SK-N-SH treated with all-trans-retinoic acid at 6 μM for 48 hours (cell line): ENCODE measurements at regions not wholly inside any gene's neighbourhood (a gene's known extent, or its start where the extent isn't known, plus 50 kb on each side); places are given as distances from the start of the nearest gene placed in this dataset.

Source experiments
- ATAC-seq: fragments of 200-7000 bp; cut with Tn5 transposase; 3 replicates; pipeline ENCODE4 v1.9.1; 2020; ENCODE audit warnings: mild to moderate bottlenecking, moderate library complexity
- ARNTL ChIP-seq: fragments of 450-650 bp; formaldehyde crosslinking; IDR thresholded peaks from 2 replicates; pipeline ENCODE4 v1.5.0; 2020; ENCODE audit warnings: low read depth, mild to moderate bottlenecking, moderate library complexity, borderline replicate concordance
- BACH2 ChIP-seq: fragments of 250-450 bp; sonication (Bioruptor Pico); IDR thresholded peaks from 2 replicates; pipeline ENCODE4 v1.9.0; 2021; ENCODE audit warnings: mild to moderate bottlenecking, borderline replicate concordance
- CSDC2 ChIP-seq: fragments of 250-450 bp; sonication (Bioruptor Pico); IDR thresholded peaks from 2 replicates; pipeline ENCODE4 v1.5.0; 2020; ENCODE audit warnings: mild to moderate bottlenecking, moderate library complexity
- ESRRG ChIP-seq: fragments of 250-450 bp; sonication (Bioruptor Pico); IDR thresholded peaks from 2 replicates; pipeline ENCODE4 v1.6.1; 2021; ENCODE audit warnings: mild to moderate bottlenecking
- GLIS3 ChIP-seq: fragments of 250-450 bp; sonication (Bioruptor Pico); IDR thresholded peaks from 2 replicates; pipeline ENCODE4 v1.5.0; 2020; ENCODE audit warnings: mild to moderate bottlenecking, moderate library complexity
- ISL1 ChIP-seq: fragments of 250-450 bp; sonication (Bioruptor Pico); IDR thresholded peaks from 2 replicates; pipeline ENCODE4 v2.1.2; 2022; ENCODE audit warnings: mild to moderate bottlenecking, moderate library complexity
- OSR1 ChIP-seq: fragments of 250-450 bp; sonication (Bioruptor Pico); IDR thresholded peaks from 2 replicates; pipeline ENCODE4 v1.8.0; 2022; ENCODE audit warnings: moderate library complexity, mild to moderate bottlenecking, inconsistent platforms
- PPARA ChIP-seq: fragments of 250-450 bp; sonication (Bioruptor Pico); IDR thresholded peaks from 2 replicates; pipeline ENCODE4 v1.5.0; 2020; ENCODE audit warnings: mild to moderate bottlenecking, borderline replicate concordance
- RARB ChIP-seq: fragments of 250-450 bp; sonication (Bioruptor Pico); IDR thresholded peaks from 2 replicates; pipeline ENCODE4 v1.8.0; 2021; ENCODE audit warnings: mild to moderate bottlenecking, moderate library complexity
- SNAI2 ChIP-seq: fragments of 250-450 bp; sonication (Bioruptor Pico); IDR thresholded peaks from 2 replicates; pipeline ENCODE4 v1.5.0; 2020; ENCODE audit warnings: mild to moderate bottlenecking, moderate library complexity
- TCF4 ChIP-seq: fragments of 250-450 bp; sonication (Bioruptor Pico); IDR thresholded peaks from 2 replicates; pipeline ENCODE4 v1.8.0; 2021; ENCODE audit warnings: mild to moderate bottlenecking, moderate library complexity, borderline replicate concordance
- TOX ChIP-seq: fragments of 250-450 bp; sonication (Bioruptor Pico); IDR thresholded peaks from 2 replicates; pipeline ENCODE4 v1.8.0; 2021; ENCODE audit warnings: mild to moderate bottlenecking, moderate library complexity, borderline replicate concordance
- ZC3H10 ChIP-seq: fragments of 250-450 bp; sonication (Bioruptor Pico); IDR thresholded peaks from 2 replicates; pipeline ENCODE4 v1.5.1; 2021; ENCODE audit warnings: mild to moderate bottlenecking, moderate library complexity
- ZFP3 ChIP-seq: fragments of 250-450 bp; sonication (Bioruptor Pico); IDR thresholded peaks from 2 replicates; pipeline ENCODE4 v1.5.0; 2020; ENCODE audit warnings: mild to moderate bottlenecking, moderate library complexity
- ZNF70 ChIP-seq: fragments of 450-650 bp; formaldehyde crosslinking; IDR thresholded peaks from 2 replicates; pipeline ENCODE4 v1.5.0; 2020; ENCODE audit warnings: mild to moderate bottlenecking, moderate library complexity
- ZNF8 ChIP-seq: fragments of 450-650 bp; formaldehyde crosslinking; IDR thresholded peaks from 2 replicates; pipeline ENCODE4 v1.5.0; 2020; ENCODE audit warnings: mild to moderate bottlenecking, moderate library complexity
- TF ChIP-seq, protein P1 (sequence below): fragments of 250-450 bp; sonication (Bioruptor Pico); IDR thresholded peaks from 2 replicates; pipeline ENCODE4 v1.5.0; 2020; ENCODE audit warnings: mild to moderate bottlenecking, moderate library complexity
- TF ChIP-seq, protein P2 (sequence below): fragments of 250-450 bp; sonication (Bioruptor Pico); IDR thresholded peaks from 2 replicates; pipeline ENCODE4 v1.8.0; 2020; ENCODE audit warnings: mild to moderate bottlenecking, moderate library complexity, borderline replicate concordance
- TF ChIP-seq, protein P3 (sequence below): fragments of 250-450 bp; sonication (Bioruptor Pico); IDR thresholded peaks from 2 replicates; pipeline ENCODE4 v1.5.1; 2020; ENCODE audit warnings: low read depth, mild to moderate bottlenecking, moderate library complexity
- TF ChIP-seq, protein P4 (sequence below): fragments of 250-450 bp; sonication (Bioruptor Pico); IDR thresholded peaks from 2 replicates; pipeline ENCODE4 v1.5.1; 2021; ENCODE audit warnings: mild to moderate bottlenecking, moderate library complexity

DNA sequence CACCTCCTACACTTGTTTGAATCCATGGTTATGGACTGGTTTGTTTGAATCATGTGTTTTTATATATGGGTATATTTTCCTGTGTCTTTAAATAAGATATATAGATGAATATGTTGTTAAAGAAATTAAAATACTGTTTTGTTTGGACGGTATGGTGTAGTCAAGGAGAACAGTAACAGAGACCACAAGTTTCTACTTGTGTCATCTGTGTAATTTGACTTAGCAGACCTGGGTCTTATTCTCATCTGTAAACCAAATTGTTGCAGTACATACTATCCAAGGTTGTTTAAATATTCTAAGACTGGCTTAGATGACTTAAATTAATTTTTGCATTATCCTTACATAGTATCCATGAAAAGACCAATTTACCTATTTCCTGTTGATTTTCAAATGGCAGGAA, 361.1 kb upstream of the SLITRK1 start (continued):
- TF ChIP-seq, protein P1, sequence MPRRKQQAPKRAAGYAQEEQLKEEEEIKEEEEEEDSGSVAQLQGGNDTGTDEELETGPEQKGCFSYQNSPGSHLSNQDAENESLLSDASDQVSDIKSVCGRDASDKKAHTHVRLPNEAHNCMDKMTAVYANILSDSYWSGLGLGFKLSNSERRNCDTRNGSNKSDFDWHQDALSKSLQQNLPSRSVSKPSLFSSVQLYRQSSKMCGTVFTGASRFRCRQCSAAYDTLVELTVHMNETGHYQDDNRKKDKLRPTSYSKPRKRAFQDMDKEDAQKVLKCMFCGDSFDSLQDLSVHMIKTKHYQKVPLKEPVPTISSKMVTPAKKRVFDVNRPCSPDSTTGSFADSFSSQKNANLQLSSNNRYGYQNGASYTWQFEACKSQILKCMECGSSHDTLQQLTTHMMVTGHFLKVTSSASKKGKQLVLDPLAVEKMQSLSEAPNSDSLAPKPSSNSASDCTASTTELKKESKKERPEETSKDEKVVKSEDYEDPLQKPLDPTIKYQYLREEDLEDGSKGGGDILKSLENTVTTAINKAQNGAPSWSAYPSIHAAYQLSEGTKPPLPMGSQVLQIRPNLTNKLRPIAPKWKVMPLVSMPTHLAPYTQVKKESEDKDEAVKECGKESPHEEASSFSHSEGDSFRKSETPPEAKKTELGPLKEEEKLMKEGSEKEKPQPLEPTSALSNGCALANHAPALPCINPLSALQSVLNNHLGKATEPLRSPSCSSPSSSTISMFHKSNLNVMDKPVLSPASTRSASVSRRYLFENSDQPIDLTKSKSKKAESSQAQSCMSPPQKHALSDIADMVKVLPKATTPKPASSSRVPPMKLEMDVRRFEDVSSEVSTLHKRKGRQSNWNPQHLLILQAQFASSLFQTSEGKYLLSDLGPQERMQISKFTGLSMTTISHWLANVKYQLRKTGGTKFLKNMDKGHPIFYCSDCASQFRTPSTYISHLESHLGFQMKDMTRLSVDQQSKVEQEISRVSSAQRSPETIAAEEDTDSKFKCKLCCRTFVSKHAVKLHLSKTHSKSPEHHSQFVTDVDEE (CRISPR knock-in tag), result no peak
- TF ChIP-seq GLIS3 (CRISPR knock-in tag), result no peak
- no peak for TF ChIP-seq SNAI2 (CRISPR knock-in tag)

DNA sequence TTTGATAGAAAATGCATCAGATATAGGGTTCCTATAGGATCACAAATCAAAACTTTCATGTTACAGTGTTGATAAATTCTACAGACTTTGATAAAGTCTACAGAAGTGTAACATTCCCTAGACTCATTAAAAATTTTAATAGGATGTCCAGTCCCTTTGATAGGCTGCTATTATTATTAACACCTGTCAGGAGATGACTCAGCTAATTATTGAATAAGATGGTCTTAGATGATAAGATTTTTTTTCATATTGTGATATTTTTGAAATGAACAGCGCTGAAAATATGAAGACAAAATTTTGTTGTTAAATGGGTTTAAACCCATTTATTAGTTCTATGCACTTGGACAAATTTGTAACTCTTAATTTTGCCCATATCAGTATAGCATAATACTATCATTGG, 356.8 kb upstream of the SLITRK1 start:
- ATAC-seq, result no peak
- TF ChIP-seq OSR1 (CRISPR knock-in tag), result no peak
- no peak for TF ChIP-seq RARB (CRISPR knock-in tag)
- TF ChIP-seq PPARA (CRISPR knock-in tag), result no peak
- TF ChIP-seq ZNF70 (CRISPR knock-in tag), result no peak
- TF ChIP-seq ZNF8, result no peak
- TF ChIP-seq, protein P2, sequence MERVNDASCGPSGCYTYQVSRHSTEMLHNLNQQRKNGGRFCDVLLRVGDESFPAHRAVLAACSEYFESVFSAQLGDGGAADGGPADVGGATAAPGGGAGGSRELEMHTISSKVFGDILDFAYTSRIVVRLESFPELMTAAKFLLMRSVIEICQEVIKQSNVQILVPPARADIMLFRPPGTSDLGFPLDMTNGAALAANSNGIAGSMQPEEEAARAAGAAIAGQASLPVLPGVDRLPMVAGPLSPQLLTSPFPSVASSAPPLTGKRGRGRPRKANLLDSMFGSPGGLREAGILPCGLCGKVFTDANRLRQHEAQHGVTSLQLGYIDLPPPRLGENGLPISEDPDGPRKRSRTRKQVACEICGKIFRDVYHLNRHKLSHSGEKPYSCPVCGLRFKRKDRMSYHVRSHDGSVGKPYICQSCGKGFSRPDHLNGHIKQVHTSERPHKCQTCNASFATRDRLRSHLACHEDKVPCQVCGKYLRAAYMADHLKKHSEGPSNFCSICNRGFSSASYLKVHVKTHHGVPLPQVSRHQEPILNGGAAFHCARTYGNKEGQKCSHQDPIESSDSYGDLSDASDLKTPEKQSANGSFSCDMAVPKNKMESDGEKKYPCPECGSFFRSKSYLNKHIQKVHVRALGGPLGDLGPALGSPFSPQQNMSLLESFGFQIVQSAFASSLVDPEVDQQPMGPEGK, result no peak
- no peak for TF ChIP-seq CSDC2 (CRISPR knock-in tag)
- no peak for TF ChIP-seq ZC3H10 (CRISPR knock-in tag)

DNA sequence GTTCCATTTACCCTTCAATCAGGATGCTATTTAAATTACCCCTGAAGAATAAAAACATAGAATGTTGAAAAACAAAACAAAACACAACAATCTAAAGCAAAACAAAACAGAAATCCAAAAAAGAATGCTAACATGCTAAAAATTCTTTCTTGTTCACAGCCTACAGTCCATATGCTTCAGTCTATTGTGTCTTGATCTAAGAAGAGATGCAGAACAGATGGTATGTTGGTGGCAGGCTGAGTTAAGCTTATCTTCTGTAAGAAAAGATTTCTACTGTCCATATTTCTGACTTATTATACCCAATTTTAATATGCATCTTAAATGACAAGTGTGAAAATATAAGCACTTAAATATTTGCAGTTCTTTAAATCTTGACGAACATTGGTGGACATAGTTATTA, 356.1 kb upstream of the SLITRK1 start:
- ATAC-seq, result no peak
- TF ChIP-seq CSDC2 (CRISPR knock-in tag) (no peak), TCF4 (CRISPR knock-in tag) (no peak), ZNF70 (CRISPR knock-in tag) (no peak), SNAI2 (CRISPR knock-in tag) (no peak), BACH2 (CRISPR knock-in tag) (no peak), RARB (CRISPR knock-in tag) (no peak), PPARA (CRISPR knock-in tag) (no peak), ZFP3 (CRISPR knock-in tag) (no peak), ISL1 (CRISPR knock-in tag) (no peak), ESRRG (no peak)
- TF ChIP-seq, protein P3, sequence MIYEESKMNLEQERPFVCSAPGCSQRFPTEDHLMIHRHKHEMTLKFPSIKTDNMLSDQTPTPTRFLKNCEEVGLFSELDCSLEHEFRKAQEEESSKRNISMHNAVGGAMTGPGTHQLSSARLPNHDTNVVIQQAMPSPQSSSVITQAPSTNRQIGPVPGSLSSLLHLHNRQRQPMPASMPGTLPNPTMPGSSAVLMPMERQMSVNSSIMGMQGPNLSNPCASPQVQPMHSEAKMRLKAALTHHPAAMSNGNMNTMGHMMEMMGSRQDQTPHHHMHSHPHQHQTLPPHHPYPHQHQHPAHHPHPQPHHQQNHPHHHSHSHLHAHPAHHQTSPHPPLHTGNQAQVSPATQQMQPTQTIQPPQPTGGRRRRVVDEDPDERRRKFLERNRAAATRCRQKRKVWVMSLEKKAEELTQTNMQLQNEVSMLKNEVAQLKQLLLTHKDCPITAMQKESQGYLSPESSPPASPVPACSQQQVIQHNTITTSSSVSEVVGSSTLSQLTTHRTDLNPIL (CRISPR knock-in tag), result no peak

- TF ChIP-seq TOX (no peak), PPARA (CRISPR knock-in tag) (no peak), ISL1 (CRISPR knock-in tag) (no peak), ESRRG (no peak), ARNTL (CRISPR knock-in tag) (no peak), CSDC2 (CRISPR knock-in tag) (no peak), BACH2 (CRISPR knock-in tag) (no peak)
- TF ChIP-seq, protein P2, result no peak
- TF ChIP-seq, protein P4, sequence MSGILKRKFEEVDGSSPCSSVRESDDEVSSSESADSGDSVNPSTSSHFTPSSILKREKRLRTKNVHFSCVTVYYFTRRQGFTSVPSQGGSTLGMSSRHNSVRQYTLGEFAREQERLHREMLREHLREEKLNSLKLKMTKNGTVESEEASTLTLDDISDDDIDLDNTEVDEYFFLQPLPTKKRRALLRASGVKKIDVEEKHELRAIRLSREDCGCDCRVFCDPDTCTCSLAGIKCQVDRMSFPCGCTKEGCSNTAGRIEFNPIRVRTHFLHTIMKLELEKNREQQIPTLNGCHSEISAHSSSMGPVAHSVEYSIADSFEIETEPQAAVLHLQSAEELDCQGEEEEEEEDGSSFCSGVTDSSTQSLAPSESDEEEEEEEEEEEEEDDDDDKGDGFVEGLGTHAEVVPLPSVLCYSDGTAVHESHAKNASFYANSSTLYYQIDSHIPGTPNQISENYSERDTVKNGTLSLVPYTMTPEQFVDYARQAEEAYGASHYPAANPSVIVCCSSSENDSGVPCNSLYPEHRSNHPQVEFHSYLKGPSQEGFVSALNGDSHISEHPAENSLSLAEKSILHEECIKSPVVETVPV (CRISPR knock-in tag), result no peak
- no peak for ATAC-seq
Observed at GRCh38 chr13:84237143-84237542, 354.9 kb upstream of the SLITRK1 start.
